ENCODE measurements at regions not wholly inside any gene's neighbourhood (a gene's known extent, or its start where the extent isn't known, plus 50 kb on each side); places are given as distances from the start of the nearest gene placed in this dataset.

GRCh38 chr10:85542152-85542551 is 824.4 kb downstream of the GRID1 start:
- CTCF ChIA-PET = no interaction called here
- POLR2A ChIA-PET = no interaction called here
- no peak for DNase-seq (ENCODE audit: extremely low spot score)
- TF ChIP-seq PKNOX1 (IDR thresholded peaks at IDR 0.05) (no peak), ARNT (IDR thresholded peaks at IDR 0.05) (no peak), FOXK2 (IDR thresholded peaks at IDR 0.05) (no peak), L3MBTL2 (conservative IDR thresholded peaks at IDR 0.05) (no peak)

- ChIA-PET CTCF (no interaction called here), POLR2A (no interaction called here)
- TF ChIP-seq FOXK2 (IDR thresholded peaks at IDR 0.05) = no peak
- no peak for TF ChIP-seq BHLHE40 (IDR thresholded peaks at IDR 0.05; ENCODE audit: borderline replicate concordance)
- TF ChIP-seq SP1 (IDR thresholded peaks at IDR 0.05) = no peak
- no peak for TF ChIP-seq FOXA1 (IDR thresholded peaks at IDR 0.05)
- TF ChIP-seq HDGF (IDR thresholded peaks at IDR 0.05; ENCODE audit: borderline replicate concordance) = no peak
- no peak for TF ChIP-seq ZNF384 (IDR thresholded peaks at IDR 0.05)
- TF ChIP-seq PKNOX1 (IDR thresholded peaks at IDR 0.05) = no peak
- TF ChIP-seq LEF1 (IDR thresholded peaks at IDR 0.05; ENCODE audit: borderline replicate concordance) = no peak
- TF ChIP-seq TARDBP (IDR thresholded peaks at IDR 0.05) = no peak
- no peak for TF ChIP-seq ARNT (IDR thresholded peaks at IDR 0.05)
- no peak for TF ChIP-seq SUZ12 (IDR thresholded peaks at IDR 0.05)
- TF ChIP-seq CTBP1 (IDR thresholded peaks at IDR 0.05; ENCODE audit: borderline replicate concordance) = no peak
- TF ChIP-seq FOXM1 (IDR thresholded peaks at IDR 0.05; ENCODE audit: borderline replicate concordance) = no peak
- no peak for DNase-seq (ENCODE audit: extremely low spot score)
Measured at GRCh38 chr10:85542936-85543730, 823.5 kb downstream of the GRID1 start.

GRCh38 chr10:85544956-85545355 is 821.6 kb downstream of the GRID1 start:
- ChIA-PET CTCF (no interaction called here), POLR2A (no interaction called here)
- no peak for DNase-seq (ENCODE audit: extremely low spot score)
- TF ChIP-seq FOXA1 (IDR thresholded peaks at IDR 0.05) (no peak), FOXK2 (IDR thresholded peaks at IDR 0.05) (no peak), ARNT (IDR thresholded peaks at IDR 0.05) (no peak), SP1 (IDR thresholded peaks at IDR 0.05) (no peak), ELF4 (IDR thresholded peaks at IDR 0.05) (no peak), SUZ12 (IDR thresholded peaks at IDR 0.05) (no peak), TARDBP (IDR thresholded peaks at IDR 0.05) (no peak), BHLHE40 (IDR thresholded peaks at IDR 0.05; ENCODE audit: borderline replicate concordance) (no peak), L3MBTL2 (conservative IDR thresholded peaks at IDR 0.05) (no peak), ZNF384 (IDR thresholded peaks at IDR 0.05) (no peak), PKNOX1 (IDR thresholded peaks at IDR 0.05) (no peak), NFRKB (IDR thresholded peaks at IDR 0.05) (no peak), FOXM1 (IDR thresholded peaks at IDR 0.05; ENCODE audit: borderline replicate concordance) (no peak), HDGF (IDR thresholded peaks at IDR 0.05; ENCODE audit: borderline replicate concordance) (no peak), CTBP1 (IDR thresholded peaks at IDR 0.05; ENCODE audit: borderline replicate concordance) (no peak), LEF1 (IDR thresholded peaks at IDR 0.05; ENCODE audit: borderline replicate concordance) (no peak)

GRCh38 chr10:85545874-85546273 is 820.7 kb downstream of the GRID1 start:
- POLR2A ChIA-PET = no interaction called here
- TF ChIP-seq PKNOX1 (IDR thresholded peaks at IDR 0.05) = no peak
- no peak for TF ChIP-seq BHLHE40 (IDR thresholded peaks at IDR 0.05; ENCODE audit: borderline replicate concordance)
- CTCF ChIA-PET = no interaction called here
- no peak for DNase-seq (ENCODE audit: extremely low spot score)

- no peak for DNase-seq (ENCODE audit: extremely low spot score)
- POLR2A ChIA-PET = no interaction called here
- CTCF ChIA-PET = interaction anchor here (0.6 to 0.7 kb wide), 2 partner anchors 13 to 505 kb away, joined by 4 to 6 read pairs; no protein-coding TSS in a partner anchor
- TF ChIP-seq LEF1 (IDR thresholded peaks at IDR 0.05; ENCODE audit: borderline replicate concordance) = no peak
- no peak for TF ChIP-seq CTBP1 (IDR thresholded peaks at IDR 0.05; ENCODE audit: borderline replicate concordance)
- TF ChIP-seq SUZ12 (IDR thresholded peaks at IDR 0.05) = no peak
- no peak for TF ChIP-seq ELF4 (IDR thresholded peaks at IDR 0.05)
- no peak for TF ChIP-seq ARNT (IDR thresholded peaks at IDR 0.05)
- no peak for TF ChIP-seq FOXK2 (IDR thresholded peaks at IDR 0.05)
- TF ChIP-seq ZNF384 (IDR thresholded peaks at IDR 0.05) = no peak
- TF ChIP-seq L3MBTL2 (conservative IDR thresholded peaks at IDR 0.05) = no peak
- TF ChIP-seq PKNOX1 (IDR thresholded peaks at IDR 0.05) = no peak
- no peak for TF ChIP-seq FOXM1 (IDR thresholded peaks at IDR 0.05; ENCODE audit: borderline replicate concordance)
- TF ChIP-seq HDGF (IDR thresholded peaks at IDR 0.05; ENCODE audit: borderline replicate concordance) = no peak
- no peak for TF ChIP-seq FOXA1 (IDR thresholded peaks at IDR 0.05)
Measured at GRCh38 chr10:85547460-85548023, 819.1 kb downstream of the GRID1 start.

All from HEK293T (cell line).